Activated CD4-positive, alpha-beta T cell treated with anti-CD3 and anti-CD28 coated beads, Interleukin-2, amount 50 U/mL, for 48 hours (primary cell): ENCODE measurements at regions not wholly inside any gene's neighbourhood (a gene's known extent, or its start where the extent isn't known, plus 50 kb on each side); places are given as distances from the start of the nearest gene placed in this dataset.
"Not testable (repeated sequence)": the region's sequence is repeated elsewhere in the genome, so short reads cannot be mapped to it uniquely, and the experiment has no call there.

Experiments used
- DNase-seq, 2 experiments: peaks; one replicate each; pipeline ENCODE4 v3.0.0-alpha.2; 2020

DNA sequence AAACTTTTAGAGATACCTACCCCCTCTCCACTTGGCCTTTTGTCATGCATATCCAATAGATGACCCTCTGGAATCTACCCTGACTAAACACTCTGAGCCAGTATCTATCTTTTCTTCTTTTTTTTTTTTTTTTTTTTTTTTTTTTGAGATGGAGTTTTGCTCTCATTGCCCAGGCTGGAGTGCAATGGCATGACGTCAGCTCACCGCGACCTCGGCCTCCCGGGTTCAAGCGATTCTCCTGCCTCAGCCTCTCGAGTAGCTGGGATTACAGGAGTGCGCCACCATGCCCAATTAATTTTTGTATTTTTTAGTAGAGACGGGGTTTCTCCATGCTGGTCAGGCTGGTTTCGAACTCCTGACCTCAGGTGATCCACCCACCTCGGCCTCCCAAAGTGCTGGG lies 50.8 kb upstream of the GRIN2B start:
- DNase-seq = not testable (repeated sequence)

DNA sequence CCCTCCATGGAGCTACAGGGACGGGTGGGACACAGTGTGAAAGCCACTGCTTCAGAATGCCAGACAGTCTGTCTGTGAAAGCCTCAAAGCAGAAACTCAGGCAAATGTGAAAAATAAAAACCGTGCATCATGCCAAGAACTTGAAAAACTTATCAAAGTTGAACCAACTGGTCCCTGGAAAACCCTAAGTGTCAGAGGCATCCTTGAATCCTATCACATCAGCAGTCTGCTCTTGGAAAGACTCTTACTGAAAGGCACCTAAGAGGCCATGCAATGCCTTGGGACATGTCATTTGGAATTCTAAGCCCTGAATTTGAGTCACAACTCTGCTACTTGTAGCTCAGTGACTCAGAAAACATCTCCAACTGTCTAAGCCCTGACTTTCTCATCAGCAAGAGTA lies 62.4 kb upstream of the GRIN2B start:
- DNase-seq = no peak

DNA sequence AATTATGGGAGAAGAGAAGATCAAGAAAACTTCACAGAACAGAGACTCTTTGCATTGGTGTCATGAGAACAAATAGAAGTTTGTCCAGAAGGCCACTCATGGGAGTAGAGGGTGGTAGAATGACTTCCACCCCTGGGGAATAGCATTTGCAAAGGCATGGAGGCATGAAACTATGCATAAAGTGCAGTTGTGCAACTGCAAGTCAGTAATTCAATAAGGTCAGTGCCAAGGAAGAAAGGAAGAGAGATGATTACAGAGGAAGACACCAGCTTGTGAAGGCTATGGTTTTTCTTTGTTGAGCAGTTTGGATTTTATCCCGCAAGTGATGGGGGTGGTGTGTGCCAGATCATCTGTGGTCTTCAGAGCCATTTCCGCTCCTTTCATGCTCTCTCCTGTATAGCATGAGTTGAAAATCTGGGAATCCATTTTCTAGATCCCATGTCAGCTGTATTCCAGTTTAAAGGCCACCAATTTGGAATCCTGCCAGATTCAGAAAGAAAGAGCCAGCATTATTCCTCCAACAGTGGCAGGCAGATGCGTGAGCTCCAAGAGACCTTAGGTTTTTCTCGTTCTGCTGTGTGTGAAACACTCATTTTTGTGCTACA lies 67.6 kb upstream of the GRIN2B start:
- DNase-seq = no peak

DNA sequence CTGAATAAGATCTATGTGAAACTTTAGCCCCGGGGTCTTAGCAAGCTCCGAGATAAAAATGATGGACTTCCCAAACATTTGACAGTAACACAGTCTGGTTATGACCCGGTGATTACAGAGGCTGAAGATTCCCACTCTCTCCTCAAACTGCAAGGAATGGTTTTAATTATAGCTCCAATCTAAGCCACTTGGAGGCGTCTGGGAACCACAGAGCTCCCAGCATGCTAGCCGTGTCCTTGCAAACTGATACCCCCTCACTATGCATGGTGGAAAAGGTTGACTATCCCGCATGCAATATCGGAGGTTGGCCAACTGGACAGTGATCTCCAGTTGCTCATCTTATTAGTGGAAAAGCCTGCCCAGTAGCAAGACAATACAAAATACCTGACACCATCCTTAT lies 76.5 kb upstream of the GRIN2B start:
- no peak for DNase-seq

DNA sequence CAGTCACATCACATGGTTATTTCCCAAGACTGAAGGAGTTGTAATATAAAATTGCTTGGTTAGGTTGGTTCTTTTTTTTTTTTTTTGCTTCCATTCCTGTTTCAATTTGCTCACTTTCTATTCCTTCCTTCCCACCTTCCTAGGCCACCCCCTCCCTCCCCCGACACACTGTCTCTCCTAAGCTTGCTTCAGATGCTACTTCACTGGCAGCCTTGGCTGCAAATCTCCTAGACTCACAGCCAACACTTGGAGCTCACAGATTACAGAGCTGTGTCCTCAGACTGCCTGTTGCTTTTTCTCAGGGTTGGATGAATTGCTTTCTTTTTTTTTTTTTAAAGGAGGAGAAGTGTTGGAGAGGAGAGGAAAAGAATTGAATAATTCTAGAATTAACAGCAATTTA lies 77.3 kb upstream of the GRIN2B start:
- DNase-seq = no peak

DNA sequence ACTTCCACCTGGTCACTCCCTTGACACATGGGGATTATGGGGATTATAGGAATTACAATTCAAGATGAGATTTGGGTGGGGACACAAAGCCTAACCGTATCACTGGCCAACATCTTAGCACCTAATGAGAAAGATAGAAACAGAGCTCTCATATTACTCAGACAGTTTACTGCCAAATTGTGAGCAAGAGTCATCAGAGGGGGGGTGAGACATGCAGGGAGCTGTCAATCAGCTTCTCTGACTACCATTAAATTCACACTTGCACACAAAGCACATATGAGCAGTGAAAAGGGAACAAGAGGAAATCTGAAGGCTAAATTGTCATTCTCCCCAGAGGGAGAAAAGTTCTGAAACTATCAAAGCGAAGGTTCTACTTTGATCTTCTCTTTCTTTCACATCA lies 78.1 kb upstream of the GRIN2B start:
- DNase-seq = no peak

DNA sequence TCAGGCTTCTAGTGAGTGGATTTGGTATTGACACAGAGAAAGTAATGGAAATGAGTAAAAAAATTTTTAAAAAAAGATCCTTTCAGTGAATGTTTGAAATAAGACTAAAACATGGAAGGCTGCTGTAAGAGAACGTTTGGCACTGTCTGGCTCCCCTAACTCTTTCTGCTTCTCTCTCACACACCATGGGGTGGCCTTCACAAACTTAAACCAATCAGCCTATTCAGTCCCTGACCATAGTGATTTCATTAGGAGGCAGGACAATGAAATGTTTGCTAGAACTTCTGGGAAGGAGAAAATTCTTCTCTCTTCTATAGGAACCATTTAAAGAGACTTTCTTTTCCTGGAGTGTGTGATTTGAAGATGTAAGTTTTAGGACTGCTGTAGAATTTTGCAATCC lies 84.2 kb upstream of the GRIN2B start:
- no peak for DNase-seq

DNA sequence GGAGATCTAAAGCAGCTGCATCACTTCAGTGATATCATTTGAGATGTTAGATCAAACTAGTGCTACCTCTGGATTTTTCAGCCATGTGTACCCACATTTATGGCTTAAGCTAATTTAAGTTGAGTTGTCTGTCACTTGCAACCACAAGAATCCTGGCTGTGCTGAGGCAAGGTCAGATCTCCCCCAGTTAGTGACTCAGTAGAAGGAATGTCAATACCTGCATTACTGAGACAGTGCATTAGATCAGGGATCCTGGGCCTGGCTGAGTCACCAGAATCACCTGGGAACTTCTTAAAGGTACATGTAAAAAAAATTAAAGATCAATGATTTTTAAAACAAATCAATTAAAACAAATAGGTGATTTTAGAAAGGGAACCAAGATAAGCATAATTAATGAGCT lies 84.6 kb upstream of the GRIN2B start:
- DNase-seq = no peak

DNA sequence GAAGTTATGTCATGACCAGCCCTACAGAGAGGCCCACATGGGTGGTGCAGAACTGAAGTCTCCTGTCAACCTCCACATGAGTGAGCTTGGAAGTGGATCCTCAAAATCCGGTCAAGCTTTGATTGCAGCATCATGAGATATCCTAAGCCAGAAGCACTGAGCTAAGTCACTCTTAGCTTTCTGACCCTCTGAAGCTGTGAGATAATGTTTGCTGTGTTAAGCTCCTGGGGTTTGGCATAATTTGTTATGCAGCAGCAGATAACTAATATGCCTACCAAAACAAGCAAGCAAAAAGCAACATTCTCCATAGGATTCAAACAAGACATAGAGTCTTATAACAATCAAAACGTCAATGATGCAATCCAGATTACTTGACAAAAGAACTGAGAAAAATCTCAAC lies 87.6 kb upstream of the GRIN2B start:
- no peak for DNase-seq

DNA sequence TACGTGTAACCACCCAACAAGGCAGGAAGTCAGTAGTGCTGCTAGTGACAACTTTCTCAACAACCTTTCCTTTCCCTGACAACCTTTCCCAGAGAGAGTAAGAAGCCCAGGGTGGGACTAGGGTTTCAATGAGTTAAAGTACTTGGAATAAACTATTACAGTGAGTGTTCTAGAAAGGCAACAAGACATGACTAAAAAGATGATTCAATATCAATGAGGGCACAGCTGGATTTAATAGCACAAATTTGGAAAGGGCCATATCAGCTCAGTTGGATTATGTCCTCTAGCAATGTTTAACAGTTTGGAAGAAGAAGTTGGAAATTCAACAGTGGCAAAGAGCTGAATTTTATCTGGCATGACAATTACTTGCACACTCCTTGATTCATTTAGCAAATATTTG lies 90.4 kb upstream of the GRIN2B start:
- no peak for DNase-seq

DNA sequence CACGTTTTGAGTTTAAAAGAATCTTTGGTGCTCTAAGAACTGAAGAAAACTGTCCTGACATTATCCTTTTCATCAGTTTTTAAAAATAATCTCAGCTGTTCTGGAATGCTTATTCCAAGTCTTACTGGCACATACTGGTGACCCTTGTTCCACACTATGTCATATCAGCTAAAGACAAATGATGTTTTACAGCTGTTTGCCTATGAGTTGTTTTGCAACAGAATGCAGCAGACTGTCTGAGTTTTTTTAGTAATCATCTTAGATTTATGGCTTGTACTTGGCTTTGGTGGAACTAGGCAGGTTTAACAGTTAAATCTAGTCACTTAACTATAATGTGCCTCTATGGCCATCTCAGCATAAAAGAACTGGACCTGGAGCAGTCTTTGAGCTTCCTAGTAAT lies 91.6 kb upstream of the GRIN2B start:
- no peak for DNase-seq

DNA sequence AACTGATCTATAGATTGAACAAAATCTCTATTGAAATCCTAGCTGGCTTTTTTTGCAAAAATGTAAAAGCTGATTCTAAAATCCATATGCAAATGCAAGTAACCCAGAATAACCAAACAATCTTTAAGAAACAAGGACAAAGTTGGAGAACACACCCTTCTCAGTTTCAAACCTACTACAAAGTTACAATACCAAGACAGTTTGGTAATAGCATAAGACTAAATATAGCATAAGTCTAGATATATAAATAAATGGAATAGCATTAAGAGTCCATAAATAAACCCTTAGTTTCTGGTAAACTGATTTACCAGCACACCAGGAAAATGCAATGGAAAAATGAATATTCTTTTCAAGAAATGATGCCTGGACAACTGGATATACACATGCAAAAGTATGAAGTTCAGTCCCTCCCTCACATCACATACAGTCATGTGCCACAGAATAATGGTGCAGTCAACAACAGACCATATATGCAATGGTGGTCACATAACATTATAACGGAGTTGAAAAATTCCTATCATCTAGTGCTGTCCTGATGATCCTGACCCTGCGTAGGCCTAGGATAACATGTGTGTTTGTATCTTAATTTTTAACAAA lies 94.5 kb upstream of the GRIN2B start:
- DNase-seq = no peak

DNA sequence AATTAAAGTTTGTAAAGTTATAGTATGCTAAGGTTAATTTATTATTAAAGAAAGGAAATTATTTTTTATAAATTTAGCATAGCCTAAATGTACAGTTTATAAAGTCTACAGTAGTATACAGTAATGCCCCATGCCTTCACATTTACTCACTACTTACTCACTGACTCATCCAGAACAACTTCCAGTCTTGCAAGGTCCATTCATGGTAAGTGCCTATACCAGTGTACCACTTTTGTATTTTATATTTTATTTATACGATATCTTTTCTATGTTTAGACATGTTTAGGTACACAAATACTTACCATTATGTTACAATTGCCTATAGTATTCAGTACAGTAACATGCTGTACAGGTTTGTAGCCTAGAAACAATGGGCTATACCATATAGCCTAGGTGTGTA lies 95.1 kb upstream of the GRIN2B start:
- DNase-seq = no peak

DNA sequence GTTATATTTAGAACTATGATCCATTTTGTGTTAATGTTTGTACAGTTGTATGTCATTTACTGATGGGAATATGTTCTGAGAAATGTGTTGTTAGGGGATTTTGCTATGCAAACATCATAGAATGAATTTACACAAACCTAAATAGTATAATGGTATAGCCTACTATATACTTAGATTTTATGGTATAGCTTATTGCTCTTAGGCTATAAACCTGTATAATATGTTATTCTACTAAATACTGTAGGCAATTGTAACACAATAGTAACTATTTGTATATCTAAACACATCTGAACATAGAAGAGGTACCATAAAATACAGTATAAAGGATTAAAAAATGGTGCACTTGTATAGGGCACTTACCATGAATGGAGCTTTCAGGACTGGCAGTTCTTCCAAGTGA lies 105.4 kb upstream of the GRIN2B start:
- no peak for DNase-seq

DNA sequence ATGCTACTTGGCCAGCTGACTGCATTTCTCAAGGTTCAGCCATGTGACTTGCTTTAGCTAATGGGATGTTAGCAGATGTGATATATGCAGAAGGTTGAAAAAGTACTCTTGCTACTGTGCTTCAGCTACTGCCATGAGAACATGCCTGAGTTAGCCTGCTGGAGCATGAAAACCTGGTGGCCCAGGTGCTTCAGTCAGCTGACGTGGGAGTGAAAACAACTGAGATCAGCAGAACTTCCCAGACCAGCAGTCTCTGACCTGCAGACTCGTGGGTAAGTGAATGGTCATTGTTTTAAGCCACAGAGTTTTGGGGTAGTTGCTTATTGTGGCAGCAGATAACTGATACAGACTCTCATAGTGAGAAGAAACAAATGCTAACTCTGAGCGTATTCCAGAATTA lies 118.6 kb upstream of the GRIN2B start:
- no peak for DNase-seq

DNA sequence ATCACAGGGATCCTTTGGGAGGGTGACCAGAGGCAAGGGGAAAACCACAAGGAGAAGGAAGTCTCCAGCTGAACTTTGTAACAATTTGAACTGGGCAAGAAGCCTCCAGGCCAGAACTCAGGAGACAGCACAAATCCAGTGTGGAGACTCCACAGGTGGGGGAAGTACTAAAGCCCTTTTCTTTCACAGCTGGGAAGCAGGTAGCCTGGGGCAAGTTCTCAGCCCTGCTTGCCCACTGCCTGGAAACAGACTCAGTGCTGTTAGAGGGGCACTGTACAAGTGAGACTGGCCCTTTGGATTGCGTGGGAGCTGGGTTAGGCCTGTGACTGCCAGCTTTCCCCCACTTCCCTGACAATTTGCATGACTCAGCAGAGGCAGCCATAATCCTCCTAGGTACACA lies 120.2 kb upstream of the GRIN2B start:
- DNase-seq = not testable (repeated sequence)

DNA sequence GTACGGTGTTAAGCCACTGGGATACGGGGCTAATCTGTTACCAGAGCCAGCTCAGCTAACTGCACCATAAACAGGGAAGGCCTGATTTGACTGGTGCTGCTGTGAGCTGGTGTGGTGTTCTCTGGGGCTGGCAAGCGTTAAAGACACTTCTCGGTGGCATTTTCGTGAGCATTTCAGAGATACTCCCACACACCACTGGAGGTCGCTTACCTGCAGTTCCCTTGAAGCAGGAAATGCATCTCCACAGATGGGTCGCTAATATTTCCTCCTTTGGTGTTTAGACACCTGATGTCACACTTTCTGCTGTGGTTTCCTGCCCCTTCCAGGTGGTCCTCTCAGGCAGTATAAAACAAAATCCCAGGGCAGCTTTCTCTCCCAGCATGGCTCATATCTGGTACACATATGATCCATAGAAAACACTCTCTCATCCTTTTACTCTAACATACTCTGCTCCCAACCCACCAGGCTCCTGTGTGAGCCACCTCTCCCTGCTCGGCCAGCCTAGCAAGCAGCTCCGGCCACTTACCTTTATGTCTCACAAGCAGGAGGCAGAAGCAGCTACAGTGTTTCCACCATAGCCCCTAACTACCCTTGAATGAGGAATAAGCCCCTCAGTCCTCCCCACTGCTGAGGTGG lies 129.9 kb upstream of the GRIN2B start:
- no peak for DNase-seq

DNA sequence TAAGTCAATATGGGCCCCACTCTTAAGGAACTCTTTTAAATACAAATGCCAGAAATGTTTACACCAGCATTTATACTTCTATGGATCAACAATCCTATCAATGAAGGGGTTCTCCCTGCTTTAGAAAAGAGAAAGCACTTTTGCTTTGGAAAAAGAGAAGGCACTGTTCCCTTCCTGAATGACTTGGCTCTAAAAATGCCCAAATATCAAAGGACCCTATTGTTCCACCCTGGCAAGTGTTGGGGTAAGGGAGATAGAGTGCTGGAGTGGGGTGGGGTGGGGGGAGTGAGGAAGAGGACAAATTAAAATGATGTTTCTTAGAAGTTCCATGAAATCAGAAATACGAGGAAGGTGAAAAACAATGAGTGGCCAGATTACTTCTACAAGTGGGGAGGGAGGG lies 131.6 kb upstream of the GRIN2B start:
- no peak for DNase-seq

DNA sequence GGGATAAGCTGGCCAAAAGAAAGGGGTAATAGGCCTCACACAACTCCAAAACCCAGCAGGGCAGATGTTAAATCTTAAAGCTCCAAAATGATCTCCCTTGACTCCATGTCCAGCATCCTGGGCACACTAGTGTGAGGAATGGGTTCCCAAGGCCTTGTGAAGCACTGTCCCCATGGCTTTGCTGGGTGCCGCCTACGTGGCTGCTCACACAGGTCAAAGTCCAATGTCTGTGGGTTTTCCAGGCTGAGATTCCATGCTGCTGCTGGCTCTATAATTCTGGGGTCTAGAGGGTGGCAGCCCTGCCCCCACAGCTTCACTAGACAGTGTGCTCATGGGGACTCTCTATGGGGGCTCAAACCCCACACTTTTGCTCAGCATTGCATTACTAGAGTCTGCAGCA lies 145.3 kb upstream of the GRIN2B start:
- no peak for DNase-seq

DNA sequence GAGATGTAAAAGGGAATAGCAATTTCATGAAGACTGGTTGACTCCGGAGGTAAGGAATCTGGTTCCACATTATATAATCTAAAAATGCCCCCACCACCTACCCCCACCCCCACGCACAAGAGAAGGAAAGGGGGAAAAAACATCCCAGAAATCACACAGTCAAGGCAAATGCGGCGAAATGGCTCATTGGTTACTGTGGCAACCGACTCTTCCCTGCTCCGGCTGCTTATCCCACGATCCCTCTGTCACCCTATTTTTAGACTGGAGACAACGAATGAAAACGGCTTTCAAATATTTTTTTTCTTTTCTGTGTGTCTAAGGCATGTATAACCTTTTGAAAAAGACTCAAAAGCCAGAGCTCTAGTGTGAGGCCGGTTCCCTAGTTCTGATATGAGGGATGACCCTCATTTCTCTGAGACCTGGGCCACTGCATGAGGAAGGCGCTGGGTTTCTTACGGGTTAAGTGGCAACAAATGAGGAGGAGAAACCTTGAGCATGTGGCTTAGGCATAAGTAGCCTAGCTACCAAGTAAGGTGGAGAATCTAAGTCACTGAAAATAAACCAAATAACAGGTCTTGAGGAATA lies 148.3 kb upstream of the GRIN2B start:
- no peak for DNase-seq

DNA sequence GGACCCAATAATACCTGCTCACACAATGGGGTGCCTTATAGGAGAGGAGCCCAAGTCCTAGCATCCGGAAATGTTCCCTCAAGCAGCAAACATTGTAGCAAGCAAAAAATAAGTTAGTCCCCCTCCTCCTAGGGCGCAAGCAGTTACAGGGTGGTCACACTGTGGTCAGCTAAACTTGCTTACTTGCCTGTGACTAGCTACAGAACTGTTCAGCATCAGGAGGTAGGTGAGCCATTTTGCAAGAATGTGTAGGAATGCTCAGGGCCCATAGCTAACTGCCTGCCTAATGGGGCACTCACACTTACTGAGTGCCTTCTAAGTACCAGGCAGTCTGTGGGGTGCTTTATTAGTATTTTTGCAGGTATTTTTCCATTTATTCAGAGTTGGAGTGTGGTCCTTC lies 154.6 kb upstream of the GRIN2B start:
- no peak for DNase-seq

DNA sequence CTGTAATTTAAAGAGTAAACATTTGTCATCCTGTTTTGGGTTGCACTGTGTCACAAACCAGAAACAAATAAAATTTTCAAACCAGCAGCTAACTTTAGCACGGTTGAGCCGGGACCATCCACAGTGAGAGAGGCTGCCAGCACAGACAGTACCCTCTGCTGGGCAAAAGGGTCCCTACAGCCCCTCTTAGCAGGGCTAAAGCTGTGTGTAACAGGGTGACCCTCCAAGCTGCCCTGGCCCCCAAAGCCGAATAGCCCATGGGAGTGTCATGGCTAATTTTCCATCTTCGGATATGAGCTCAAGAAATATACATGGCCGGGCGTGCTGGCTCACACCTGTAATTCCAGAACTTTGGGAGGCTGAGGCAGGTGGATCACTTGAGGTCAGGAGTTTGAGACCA lies 157.1 kb upstream of the GRIN2B start:
- no peak for DNase-seq

DNA sequence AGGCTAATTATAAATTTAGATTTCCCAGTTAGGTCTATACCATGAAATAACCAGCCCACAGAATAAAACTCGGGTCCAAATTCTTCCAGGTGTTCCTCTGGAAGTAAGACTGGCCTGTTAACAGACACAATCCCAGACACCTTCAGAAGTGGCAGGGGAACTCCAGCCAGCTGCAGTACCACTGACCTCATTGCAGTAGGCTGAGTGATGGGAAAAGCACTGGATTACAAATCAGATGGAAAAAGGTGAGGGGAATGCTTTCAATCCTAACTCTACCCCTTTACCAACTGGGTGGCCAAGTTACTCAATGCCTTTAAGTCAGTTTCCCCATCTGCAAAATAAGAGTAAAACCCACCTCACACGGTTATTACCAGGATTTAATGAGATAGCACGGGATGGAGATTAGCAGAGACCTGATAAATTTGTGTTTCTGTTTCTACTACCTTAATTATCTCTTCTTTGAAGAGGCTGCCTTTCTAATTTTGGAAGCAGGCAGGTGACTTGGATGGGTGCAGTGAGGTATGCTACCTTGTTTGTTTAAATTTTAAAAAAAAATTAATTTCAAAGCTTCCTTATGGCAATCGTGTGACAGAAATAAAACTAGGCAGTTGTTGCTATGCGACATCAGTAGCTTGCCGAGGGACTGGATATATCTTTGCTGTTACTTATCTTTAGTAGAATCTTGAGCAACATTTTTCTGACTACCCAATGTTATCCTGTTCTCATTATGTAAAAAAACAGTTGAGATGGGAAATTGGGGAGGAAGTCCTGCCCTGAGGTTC lies 167.3 kb upstream of the GRIN2B start:
- DNase-seq = no peak

DNA sequence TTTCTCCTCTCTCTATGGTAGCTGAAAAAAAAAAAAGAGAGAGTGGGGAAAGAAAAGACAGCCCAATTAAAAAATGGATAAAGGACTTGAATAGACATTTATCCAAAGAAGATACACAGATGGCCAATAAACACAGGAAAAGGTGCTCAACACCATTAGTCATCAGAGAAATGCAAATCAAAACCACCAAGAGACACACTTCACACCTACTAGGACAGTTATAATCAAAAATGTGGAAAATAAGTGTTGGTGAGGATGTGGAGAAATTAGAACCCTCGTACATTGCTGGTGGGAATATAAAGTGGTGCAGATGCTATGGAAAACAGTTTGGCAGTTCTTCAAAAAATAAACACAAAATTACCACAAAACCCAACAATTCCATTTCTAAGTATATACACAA lies 172.4 kb upstream of the GRIN2B start:
- DNase-seq = no peak
